HG02678 (cell line): ENCODE measurements at regions not wholly inside any gene's neighbourhood (a gene's known extent, or its start where the extent isn't known, plus 50 kb on each side); places are given as distances from the start of the nearest gene placed in this dataset.
"Not testable (repeated sequence)": the region's sequence is repeated elsewhere in the genome, so short reads cannot be mapped to it uniquely, and the experiment has no call there.

Experiments used
- ATAC-seq: cut with Tn5 transposase; IDR thresholded peaks from one replicate; pipeline ENCODE4 v1.9.1; 2021; ENCODE audit warnings: mild to moderate bottlenecking, moderate library complexity; ENCODE audit not compliant: unreplicated experiment

DNA sequence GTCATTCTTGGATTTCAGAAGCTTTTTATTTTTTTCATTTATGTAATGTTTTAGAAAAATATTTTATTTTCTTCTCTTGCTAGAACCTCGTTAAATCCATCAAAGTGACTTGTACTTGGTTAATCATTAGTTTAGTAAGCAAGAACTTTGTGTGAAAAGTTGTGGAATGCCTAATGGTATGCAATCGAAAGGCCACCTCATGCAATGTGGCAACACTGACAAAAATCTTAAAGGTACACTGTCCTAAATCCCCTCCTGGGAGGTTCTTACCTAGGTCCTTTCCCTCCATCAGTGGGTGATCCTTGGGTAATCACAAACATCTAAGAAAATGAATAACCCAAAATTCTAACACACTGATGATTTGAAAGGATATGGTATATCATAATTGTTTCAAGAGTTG, 304.2 kb downstream of the DNAH5 start:
- ATAC-seq = no peak

DNA sequence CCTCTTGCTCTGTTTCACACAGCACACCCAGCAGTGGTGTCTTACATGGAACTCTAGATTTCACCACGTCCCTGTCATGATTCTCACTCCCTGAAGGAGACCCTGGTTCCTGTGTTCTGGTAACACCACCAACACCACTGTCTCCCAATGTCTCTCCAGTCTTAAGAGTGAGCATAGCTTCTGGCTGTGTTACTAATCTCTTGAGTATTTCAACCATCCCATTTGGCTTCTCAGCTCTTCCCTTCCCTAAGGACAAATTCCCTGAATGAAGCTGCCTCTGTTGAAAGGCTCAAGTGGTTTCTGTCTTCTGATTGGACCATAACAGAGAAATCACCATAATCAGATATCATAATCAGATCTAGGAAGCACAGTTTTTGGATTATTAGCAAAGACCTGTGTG, 311.8 kb downstream of the DNAH5 start:
- ATAC-seq = no peak

DNA sequence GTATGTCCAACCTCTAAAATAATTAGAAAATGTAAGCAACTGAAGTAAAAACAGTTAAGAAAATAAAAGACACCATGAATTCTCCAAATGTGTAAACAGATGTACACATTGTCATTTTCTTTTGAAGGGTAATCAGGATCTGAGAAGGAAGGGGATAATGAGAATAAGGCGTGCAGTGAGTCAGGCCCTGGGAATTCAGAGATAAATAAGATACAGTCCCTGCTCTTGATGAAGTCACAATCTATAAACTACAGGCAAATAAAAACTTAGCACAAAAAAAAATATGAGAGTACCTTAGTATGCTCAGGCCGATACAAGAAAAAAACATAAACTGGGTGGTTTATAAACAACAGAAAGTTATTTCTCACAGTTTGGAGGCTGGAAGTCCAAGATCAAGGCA, 315.3 kb downstream of the DNAH5 start:
- ATAC-seq = no peak

DNA sequence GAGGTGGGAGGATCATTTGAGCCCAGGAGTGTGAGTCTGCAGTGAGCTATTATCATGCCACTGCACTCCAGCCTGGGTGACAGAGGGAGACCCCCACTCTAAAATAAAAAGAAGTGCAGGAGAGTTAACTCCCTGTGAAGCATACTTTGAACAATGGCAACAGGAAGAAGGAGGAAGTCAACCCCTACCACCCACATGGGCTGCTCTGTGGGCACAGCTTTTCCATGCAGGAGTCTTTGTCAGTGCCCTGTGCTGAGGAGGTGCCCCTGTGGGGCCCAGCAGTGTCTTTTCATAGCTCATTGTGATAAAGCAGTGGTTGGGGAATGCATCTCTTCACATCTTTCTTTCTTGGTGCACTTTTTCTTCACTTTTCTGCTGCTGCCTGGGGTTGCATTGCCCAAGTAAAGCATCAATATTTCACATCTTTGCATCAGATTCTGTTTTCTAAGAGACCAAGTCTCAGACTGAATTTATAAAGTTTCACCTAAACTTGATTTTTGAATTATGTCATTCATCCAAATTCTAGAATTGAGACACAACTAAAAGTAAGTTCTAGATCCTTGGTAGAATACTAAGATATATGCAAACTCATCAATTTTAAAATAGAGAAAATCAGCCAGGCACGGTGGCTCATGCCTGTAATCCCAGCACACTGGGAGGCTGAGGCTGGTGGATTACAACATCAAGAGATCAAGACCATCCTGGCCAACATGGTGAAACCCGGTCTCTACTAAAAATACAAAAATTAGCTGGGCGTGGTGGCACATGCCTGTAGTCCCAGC, 316.6 kb downstream of the DNAH5 start:
- no peak for ATAC-seq

DNA sequence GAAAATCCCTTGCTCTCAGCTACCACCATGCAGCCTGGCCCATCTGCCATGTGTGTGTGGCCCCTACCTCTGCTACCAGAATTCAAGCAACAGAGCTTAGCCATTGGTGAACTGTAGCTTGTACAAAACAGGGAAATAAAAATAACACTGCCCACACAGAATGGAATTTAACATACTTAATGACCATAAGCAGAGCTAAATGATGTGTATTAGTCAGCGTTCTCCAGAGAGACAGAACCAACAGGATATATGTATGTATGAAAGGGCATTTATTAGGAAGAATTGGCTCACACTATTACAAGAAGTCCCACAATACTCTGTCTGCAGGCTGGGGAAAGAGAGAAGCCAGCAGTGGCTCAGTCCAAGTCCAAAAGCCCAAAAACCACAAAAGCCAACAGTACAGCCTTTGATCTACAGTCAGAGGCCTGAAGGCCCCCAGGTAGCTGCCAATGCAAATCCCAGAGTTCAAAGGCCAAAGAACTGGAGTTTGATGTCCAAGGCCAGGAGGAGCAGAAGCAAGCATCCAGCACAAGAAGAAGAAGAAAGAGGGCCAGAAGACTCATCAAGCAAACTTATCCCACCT, 318.8 kb downstream of the DNAH5 start:
- ATAC-seq = no peak

DNA sequence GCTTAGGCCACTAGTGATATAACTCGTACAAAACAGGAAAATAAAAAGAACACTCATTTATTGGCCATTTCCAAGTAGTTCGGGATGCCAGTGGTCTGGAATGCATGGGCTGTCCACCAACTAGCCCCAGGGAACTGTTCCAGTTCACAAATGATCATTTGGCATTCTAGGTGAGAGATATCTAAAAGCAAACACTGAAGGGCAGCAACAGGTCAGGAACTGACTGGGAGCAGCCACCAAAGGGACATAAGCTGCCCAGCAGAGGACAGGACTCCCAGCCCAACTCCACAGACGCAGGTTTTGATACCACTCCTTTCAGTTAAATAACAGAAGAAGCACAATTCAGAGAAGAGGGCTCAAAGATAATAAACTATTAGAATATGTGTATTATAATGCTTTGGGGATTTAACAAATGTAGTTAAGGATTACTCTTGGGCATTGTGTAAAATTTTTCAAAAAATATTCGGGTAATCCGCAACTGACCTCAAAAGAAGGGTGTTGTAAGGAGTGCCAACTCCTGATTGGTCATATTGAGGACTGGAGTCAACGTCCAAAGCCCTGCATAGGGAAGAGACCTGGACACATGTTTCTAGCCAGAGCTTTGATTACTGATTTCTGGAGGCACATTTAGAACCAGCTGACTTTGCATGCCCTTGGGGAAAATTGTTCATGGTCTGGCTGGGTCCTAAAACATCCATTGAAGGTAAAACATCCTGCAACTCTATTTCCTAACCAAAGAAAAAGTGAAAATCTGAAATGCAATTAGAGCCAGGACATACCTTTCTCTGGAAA, 320.0 kb downstream of the DNAH5 start:
- no peak for ATAC-seq

DNA sequence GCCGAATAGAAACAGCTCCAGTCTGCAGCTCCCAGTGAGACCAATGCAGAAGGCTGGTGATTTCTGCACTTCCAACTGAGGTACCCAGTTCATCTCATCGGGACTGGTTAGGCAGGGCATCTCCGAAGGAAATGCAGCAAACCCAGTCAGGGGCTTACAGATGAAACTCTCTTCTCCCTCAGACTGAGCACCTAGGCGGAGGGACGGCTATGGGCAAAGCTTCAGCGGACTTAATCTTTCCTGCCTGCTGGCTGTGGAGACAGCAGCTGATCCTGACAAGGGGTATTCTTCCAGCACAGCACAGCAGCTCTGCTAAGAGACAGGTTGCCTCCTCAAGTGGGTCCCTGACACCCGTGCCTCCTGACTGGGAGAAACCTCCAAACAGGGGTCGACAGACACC, 330.9 kb downstream of the DNAH5 start:
- no peak for ATAC-seq

DNA sequence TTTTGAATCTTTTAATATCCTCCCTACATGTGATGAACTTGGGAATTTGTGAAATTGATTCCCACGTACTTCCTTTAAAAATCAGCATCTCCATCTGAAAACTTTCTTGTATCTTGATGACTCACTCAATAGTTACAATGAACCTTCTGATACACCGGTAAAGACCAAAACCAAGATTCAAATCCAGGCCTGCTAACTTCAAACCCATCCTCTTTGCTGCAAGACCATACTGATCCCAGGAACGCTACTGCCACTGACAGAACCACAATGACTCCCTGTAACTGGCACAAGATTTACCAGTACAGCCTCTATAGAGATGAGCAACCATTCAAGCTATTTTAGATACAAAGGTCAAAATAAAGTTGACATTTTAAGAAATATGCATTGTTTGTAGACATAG, 332.9 kb downstream of the DNAH5 start:
- no peak for ATAC-seq

DNA sequence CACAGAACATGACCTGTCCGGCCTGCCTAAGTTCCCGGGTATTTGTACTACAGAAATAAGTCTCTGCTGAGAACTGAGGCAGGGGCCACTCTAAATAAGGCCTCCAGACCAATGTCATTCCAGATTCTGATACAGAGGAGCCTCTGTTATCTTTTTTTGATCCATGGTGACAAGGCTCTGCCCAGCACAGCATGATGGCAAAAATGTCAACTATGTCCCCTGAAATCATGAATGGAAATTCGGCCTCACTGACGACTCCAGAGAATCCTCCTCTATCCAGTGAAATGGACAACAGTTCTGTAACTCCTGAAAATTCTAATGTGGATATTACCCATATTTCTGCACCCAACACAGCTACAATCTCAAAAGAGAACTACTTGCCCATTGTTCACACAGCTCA, 335.0 kb downstream of the DNAH5 start:
- ATAC-seq = no peak

DNA sequence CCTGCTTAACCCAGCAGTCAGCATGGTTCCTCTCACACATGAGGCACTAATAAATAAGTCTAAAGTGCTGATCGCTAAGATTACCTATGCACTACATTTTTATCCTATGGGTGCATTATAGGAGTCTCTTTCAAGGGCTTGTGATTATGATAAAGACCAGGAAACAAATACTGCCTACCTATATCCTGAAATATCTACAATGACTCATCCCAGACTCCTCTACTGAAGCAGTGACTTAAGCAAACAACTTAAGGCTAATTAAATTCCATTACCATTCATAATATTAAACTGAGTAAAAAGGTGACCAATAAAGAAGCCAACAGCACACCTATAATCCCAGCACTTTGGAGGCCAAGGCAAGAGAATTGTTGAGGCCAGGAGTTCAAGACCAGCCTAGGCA, 338.4 kb downstream of the DNAH5 start:
- ATAC-seq = no peak

DNA sequence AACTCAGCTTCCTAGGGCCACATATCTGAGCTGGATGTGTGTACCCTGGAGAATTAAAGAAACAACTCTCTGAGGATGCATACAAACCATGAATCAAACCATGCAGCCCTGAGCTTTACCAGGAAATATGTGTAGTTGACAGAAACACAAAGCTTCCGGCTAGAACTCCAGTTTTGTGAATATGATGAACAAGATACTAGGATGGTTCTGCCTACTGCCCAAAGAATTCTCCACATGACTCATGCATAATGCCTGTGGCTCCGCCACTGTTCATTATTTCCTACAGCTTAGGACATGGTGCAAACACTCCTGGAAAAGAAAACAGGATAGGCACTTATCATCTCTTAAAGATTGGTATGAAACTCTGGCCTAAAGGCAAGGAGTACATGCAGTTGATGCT, 343.4 kb downstream of the DNAH5 start:
- ATAC-seq = no peak

DNA sequence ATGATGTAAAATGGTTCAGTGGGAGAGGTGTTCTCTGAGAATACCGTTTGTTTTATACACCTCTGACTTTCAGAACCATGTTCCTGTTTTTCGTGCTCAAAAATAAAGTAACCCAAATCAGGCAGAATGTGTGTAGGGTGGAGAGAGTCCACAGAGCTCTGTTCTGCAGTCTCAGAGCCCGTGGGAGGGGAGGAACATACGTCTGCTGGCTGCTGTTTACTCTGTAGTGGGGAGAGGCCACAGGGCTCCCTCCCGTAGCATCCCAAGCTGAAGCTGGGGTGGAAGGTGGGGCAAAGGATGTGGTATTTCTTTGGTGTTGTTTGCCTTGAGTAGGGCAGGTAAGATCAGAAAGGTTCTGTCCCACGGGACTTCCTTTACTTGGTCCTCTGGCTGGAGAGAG, 348.5 kb downstream of the DNAH5 start:
- no peak for ATAC-seq

DNA sequence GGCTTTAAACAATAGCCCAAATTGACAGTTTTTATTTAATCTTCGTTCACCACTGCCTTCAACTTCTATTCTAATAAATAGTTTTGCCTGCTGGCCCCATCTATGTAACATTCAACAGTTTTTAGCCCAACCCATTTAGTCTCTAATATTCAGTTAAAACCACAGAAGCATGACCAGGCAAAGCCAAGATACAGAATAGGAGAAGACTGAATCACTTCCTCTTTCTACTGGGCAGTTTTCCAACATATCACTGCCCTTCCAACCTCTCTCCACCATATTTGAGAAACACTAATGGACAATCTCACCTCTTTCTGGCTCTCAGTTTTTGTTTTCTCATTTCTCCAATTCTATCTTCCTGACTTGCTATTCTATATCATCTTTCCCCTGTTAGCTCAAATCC, 352.9 kb downstream of the DNAH5 start:
- no peak for ATAC-seq

DNA sequence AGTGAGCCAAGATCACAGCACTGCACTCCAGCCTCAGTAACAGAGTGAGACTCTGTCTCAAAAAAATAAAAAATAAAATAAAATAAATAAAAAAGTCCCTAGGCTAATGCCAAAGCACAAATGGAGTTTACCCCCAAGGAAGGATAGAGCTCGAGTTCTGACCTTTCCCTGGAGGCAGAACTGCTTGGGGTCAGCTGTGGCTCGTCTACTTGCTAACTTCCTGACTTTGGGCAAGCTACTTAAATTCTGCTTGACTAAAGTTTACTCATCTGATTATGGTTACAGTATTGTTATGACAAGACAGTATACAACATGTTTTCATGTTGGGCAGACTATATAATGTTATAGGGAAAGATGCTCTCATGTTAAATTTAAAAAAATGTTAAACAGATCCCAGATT, 359.2 kb downstream of the DNAH5 start:
- no peak for ATAC-seq

DNA sequence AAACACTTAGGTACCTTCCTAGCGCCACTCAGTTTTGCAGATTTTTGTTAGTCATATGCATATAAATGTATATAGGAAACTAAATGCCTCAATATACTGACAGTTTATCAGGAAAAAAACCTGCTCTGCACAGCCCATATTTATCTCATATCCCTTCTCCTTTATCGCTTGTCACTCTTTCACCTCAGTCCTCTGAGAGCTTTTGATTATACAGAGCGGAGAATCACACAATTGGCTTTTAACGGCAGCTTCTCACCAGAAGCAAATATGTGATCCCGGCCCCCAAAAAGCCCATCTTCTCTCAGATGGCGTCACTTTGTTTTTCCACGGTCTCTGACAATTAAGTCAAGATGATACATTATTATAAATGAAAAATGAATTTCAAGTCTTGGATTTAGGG, 362.6 kb downstream of the DNAH5 start:
- ATAC-seq = no peak

DNA sequence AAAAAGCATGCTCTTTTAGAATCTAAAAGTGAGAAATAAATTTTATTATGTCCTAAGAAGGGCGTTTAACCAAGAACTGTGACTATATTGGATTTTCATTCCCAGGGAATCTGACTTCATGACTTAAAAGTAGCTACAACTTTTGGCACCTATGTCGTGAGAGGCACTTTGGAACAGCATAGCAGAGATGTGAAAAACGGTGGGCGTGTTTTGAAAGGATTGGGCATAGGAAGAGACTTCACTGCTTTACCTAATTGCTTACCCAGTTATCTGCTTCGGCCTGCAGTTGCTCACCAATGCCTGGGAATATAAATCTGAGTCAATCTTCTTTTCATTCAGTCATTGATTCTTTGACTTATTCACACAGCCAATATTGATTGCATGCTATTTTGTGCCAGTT, 363.4 kb downstream of the DNAH5 start:
- ATAC-seq = no peak

DNA sequence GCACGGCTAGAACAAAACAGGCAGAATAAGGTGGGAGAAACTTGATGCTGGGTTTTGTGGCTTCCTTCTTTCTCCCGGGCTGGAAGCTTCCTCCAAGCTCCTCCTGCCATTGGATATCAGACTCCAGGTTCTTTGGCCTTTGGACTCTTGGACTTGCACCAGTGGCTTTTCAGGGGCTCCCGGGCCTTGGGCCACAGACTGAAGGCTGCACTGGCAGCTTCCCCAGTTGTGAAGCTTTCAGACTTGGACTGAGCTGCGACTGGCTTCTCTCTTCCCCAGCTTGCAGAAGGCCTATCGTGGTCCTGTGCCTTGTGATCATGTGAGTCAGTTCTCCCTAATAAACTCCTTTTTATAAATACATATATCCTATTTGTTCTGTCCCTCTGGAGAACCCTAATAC, 364.4 kb downstream of the DNAH5 start:
- ATAC-seq = no peak

DNA sequence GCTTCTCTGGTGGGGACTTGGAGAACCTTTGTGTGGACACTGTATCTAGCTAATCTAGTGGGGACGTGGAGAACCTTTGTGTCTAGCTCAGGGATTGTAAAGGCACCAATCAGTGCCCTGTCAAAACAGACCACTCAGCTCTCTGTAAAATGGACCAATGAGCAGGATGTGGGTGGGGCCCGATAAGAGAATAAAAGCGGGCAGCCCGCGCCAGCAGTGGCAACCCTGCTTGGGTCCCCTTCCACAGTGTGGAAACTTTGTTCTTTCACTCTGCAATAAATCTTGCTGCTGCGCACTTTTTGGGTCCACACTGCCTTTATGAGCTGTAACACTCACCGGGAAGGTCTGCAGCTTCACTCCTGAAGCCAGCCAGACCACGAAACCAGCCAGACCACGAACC, 365.4 kb downstream of the DNAH5 start:
- ATAC-seq = not testable (repeated sequence)

DNA sequence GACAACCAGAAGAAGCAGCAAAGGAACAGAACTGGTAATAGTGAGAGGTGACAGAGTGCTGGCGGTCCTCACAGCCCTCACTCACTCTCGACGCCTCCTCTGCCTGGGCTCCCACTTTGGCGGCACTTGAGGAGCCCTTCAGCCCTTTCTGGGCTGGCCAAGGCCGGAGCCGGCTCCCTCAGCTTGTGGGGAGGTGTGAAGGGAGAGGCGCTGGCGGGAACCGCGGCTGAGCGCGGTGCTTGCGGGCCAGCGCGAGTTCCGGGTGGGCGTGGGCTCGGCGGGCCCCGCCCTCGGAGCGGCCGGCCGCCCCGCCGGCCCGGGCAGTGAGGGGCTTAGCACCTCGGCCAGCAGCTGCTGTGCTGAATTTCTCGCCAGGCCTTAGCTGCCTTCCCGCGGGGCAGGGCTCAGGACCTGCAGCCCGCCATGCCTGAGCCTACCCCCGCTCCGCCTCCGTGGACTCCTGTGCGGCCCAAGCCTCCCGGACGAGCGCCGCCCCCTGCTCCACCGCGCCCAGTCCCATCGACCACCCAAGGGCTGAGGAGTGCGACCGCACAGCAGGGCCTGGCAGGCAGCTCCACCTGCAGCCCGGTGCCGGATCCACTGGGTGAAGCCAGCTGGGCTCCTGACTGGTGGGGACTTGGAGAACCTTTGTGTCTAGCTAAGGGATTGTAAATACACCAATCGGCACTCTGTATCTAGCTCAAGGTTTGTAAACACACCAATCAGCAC, 366.0 kb downstream of the DNAH5 start:
- ATAC-seq = not testable (repeated sequence)

DNA sequence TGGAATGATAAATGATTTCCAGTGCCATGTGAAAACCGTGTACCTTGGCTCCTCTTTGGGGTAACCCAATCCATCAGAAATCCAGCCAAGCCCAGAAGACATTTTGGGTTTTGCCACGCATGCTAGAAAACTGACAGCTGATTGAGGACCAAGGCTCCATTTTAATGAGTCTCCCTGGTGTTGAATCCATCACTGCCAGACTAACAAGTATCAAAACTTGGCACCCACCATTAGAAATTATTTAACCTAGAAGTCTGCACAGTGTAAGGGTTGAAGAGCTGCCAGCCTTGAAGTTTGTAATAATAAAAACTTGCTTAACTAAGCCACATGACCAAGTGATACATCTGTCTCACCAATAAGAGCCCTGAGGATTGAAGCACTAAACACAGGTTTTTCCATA, 369.9 kb downstream of the DNAH5 start:
- no peak for ATAC-seq

DNA sequence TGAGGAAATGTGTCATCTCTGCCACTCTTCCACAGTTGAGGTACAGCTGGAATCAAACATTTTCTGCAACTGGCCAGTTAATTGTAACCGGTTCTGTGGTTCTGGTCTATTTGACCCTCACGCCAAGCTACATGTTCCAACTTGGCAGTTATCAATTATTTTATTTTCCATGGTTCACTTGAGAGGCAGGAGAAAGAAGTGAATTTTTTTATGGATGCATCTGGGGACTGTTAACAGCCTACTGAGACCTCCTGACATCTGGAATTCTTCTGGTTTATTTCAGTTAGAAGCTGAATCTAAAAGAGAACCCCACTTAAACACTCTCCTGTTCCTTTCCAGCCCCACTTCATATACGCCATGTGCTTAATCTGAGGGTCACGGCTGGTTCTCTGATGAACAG, 372.3 kb downstream of the DNAH5 start:
- ATAC-seq = no peak
